Effector memory CD8-positive, alpha-beta T cell (primary cell): ENCODE measurements at regions not wholly inside any gene's neighbourhood (a gene's known extent, or its start where the extent isn't known, plus 50 kb on each side); places are given as distances from the start of the nearest gene placed in this dataset.
A peak's percentile ranks its signal among the peaks of the same experiment; 100 is the strongest.
"Not testable (repeated sequence)": the region's sequence is repeated elsewhere in the genome, so short reads cannot be mapped to it uniquely, and the experiment has no call there.

Experiments
- ATAC-seq: fragments of 150-1000 bp; cut with Tn5 transposase; replicated peaks from 2 replicates; pipeline ENCODE4 v1.10.0; 2021; ENCODE audit warnings: mild to moderate bottlenecking, moderate library complexity
- DNase-seq, 3 experiments: peaks; one replicate each; pipeline ENCODE4 v3.0.0; 2021
- H3K27ac Mint-ChIP-seq, 2 donors: one replicate each; pipeline ENCODE4 v1.8.0; 2022; ENCODE audit warnings: mild to moderate bottlenecking in 2 of 2, mixed read lengths in 2 of 2, moderate library complexity in 2 of 2
- H3K27me3 Mint-ChIP-seq, 2 donors: one replicate each; pipeline ENCODE4 v1.8.0; 2022; ENCODE audit warnings: mixed read lengths in 2 of 2
- H3K36me3 Mint-ChIP-seq: one replicate; pipeline ENCODE4 v1.8.0; 2022; ENCODE audit warnings: mild to moderate bottlenecking, moderate library complexity, mixed read lengths; ENCODE audit not compliant: insufficient read depth
- H3K4me1 Mint-ChIP-seq, 2 donors: one replicate each; pipeline ENCODE4 v1.8.0; 2022; ENCODE audit warnings: low read depth in 2 of 2, mixed read lengths in 2 of 2
- H3K4me3 Mint-ChIP-seq, 2 donors: one replicate each; pipeline ENCODE4 v1.8.0; 2022; ENCODE audit warnings: mild to moderate bottlenecking in 2 of 2, mixed read lengths in 2 of 2, moderate library complexity in 2 of 2
- H3K9me3 Mint-ChIP-seq, 2 donors: one replicate each; pipeline ENCODE4 v1.8.0; 2022; ENCODE audit warnings: mixed read lengths in 2 of 2

DNA sequence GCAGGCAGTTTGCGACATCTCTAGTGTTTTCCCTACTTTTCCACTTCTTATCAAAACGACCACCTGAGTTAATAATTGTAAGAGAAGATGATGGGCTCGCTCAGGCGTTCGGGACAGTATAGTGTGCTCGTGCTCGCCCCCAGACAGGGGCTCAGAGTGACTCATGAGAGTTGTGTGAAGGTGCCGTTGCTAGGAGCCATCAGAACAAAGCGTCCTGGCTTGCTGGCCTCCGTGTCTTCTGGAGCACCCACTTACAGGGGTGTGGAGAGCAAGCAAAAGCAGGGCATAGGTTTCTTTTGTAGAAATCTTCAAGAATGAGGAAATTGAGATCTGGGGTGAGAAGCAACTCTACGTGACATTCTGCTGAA, 73.0 kb upstream of the ADGRG2 start:
- no peaks in the 10 kb centered on the region for H3K9me3 Mint-ChIP-seq
- peak overlapping the region; percentile 44 to 61 for H3K4me3 Mint-ChIP-seq
- peak overlapping the region; percentile 55 to 88 for H3K27ac Mint-ChIP-seq
- no peaks in the 10 kb centered on the region for H3K36me3 Mint-ChIP-seq
- no peak for DNase-seq
- peaks cover 3 to 12% of the 10 kb centered on the region in 2 donors for H3K4me1 Mint-ChIP-seq
- peak; percentile 60 for ATAC-seq
- no peaks in the 10 kb centered on the region for H3K27me3 Mint-ChIP-seq

DNA sequence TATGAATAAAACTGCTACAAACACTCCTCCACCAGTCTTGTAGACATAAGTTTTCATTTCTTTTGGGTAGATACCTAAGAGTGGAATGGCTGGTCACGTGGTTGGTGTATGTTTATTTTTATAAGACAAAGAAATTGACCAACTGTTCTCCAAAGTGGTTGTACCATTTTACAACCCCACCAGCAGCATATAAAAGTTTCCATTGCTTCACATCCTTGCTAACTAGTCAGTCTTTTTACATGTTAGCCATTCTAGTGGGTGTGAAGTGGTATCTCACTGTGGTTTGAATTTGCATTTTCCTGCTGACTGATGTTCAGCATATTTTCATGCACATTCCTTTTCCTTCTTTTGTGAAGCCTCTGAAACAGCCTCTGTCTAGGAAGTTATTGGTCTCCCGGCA, 76.2 kb upstream of the ADGRG2 start:
- Mint-ChIP-seq H3K36me3 (no peaks in the 10 kb centered on the region), H3K4me3 (no peak overlapping the region), H3K27ac (no peak overlapping the region), H3K9me3 (no peaks in the 10 kb centered on the region), H3K4me1 (peaks cover 3 to 12% of the 10 kb centered on the region in 2 donors), H3K27me3 (no peaks in the 10 kb centered on the region)
- no peak for DNase-seq
- ATAC-seq = peak; percentile 40

DNA sequence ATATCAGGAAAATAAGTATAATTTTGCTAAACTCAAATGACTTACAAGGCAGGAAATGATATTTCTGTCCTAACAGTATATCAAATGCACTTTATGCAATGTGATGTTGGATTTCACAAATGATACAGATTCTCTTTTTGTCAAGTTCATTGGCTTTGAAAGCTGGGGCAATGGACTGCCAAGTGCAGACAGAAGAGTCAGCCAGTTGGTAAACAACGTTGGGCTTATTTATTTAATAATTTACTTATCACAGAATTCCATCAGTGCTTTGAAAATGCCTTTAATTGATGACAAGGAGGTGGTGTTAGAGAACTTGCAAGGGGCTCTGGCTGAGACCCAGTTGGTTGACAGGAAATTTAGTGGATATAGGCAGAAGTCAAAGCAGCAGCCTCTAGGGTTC, 79.9 kb upstream of the ADGRG2 start:
- Mint-ChIP-seq H3K9me3 (no peaks in the 10 kb centered on the region), H3K4me1 (no peaks in the 10 kb centered on the region), H3K4me3 (no peak overlapping the region), H3K36me3 (no peaks in the 10 kb centered on the region), H3K27me3 (no peaks in the 10 kb centered on the region), H3K27ac (no peak overlapping the region)
- no peak for DNase-seq
- no peak for ATAC-seq

DNA sequence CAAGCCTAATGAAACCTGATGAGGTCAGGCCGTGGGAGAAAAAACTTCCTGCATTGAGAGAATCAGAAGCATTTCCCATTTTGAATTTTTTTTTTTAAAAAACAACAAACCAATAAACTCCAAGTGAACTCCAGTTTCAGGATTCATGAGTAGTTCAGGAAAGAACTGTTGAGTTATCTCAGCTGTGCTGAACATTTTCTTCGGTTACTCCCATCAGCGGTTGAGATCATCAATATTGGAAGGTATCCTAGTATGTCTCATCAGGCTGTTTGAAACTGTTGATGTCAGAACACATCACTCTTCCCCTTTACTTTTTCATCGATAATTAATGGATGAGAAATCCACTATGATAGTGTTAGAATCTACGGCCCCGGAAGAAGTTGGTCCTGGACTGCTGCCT, 82.4 kb upstream of the ADGRG2 start:
- DNase-seq (no peak), ATAC-seq (no peak)
- Mint-ChIP-seq H3K4me1 (no peaks in the 10 kb centered on the region), H3K36me3 (no peaks in the 10 kb centered on the region), H3K4me3 (no peak overlapping the region), H3K27ac (no peak overlapping the region), H3K27me3 (no peaks in the 10 kb centered on the region), H3K9me3 (no peaks in the 10 kb centered on the region)

DNA sequence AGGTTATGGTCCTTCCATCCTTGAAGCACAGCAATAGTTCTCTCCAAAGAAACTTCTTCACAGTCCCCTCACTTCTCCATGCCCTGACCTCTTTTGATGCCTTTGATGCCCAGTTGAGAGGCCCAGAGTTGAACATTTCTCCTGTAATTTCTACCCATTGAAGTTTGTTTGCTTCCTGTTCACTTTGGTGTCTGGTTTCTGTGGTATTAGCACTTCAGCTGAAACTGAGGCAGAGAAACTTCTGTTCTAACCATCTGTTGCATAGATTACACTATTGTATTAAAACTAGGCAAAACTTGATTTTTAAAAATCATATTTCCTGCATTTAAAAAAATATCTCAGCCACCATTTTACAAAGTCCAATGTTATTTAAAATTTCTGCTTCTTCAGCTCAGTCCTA, 89.8 kb upstream of the ADGRG2 start:
- H3K36me3 Mint-ChIP-seq = no peaks in the 10 kb centered on the region
- peak overlapping the region; percentile 10 to 67 for H3K27ac Mint-ChIP-seq
- H3K4me3 Mint-ChIP-seq = peak overlapping the region; percentile 46 to 64
- peak; percentile 43 for ATAC-seq
- peaks cover 4 to 9% of the 10 kb centered on the region in 2 donors for H3K4me1 Mint-ChIP-seq
- H3K27me3 Mint-ChIP-seq = no peaks in the 10 kb centered on the region
- DNase-seq = no peak
- no peaks in the 10 kb centered on the region for H3K9me3 Mint-ChIP-seq

DNA sequence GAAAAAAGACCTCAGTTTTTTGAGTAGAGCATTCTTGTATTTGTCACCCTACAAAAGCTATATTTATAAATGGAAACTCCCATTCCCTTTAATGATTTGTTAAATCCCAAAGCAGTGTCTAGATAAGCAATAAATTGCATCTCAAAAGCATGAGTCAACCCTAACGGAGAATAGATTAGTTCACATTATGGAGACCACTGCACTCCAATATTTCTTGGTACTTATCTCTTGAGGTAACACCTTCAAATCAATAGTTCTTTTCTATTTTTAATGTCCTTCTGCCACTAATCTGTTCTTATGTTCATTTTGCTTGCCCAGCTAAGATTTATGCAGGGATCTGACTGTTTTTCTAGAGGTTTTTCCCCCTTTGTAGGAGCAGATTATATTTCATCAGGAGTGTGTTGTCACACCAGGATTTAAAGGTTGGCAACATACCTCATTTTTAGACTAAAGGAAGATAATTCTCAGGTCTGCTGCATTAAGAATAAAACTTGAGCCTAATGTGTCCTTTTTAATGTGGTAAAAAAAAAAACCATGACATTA, 91.4 kb upstream of the ADGRG2 start:
- Mint-ChIP-seq H3K9me3 (no peaks in the 10 kb centered on the region), H3K4me3 (no peak overlapping the region), H3K36me3 (no peaks in the 10 kb centered on the region), H3K27me3 (no peaks in the 10 kb centered on the region), H3K4me1 (peaks cover 4 to 9% of the 10 kb centered on the region in 2 donors), H3K27ac (no peak overlapping the region)
- no peak for DNase-seq
- no peak for ATAC-seq

DNA sequence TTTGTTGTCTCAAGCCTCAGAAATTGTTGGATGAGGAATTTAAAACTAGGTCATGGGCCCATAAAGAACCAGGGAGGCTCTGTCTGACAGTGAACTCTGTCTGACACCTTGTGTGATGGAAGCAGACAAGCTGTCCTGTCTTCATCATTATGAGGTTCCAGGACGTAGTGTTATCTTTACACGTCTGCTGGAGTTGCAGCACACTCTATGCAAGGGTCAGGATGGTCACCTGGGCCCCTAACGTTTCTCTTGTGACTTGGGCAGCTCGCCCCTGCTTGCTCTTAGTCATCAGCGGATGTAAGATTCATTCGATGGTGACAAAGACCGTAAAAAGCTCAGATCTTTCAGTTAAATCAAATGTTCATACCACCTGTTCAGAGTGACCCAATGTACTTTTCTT, 92.0 kb upstream of the ADGRG2 start:
- Mint-ChIP-seq H3K27ac (no peak overlapping the region), H3K36me3 (no peaks in the 10 kb centered on the region), H3K9me3 (no peaks in the 10 kb centered on the region), H3K4me3 (no peak overlapping the region), H3K4me1 (peaks cover 4 to 9% of the 10 kb centered on the region in 2 donors), H3K27me3 (no peaks in the 10 kb centered on the region)
- DNase-seq = no peak
- peak; percentile 53 for ATAC-seq

DNA sequence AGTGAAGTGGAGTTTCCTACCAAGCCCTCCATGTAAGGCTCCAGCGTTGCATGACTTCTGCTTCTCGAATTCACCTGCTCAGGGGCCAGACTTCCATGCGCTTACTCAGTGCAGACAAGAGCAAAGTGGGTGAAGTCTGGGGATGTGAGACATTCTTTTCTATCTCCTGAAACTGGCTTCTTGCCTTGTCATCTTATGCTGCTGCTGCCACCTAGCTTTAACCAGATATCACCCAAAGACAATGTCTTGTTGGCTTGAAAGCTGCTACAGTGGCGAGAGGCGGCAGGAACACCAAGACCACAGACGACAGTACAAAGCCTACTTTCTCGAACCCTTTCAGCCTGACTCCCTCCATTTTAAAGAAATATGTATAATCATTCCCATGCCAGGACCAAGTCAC, 103.6 kb upstream of the ADGRG2 start:
- Mint-ChIP-seq H3K9me3 (no peaks in the 10 kb centered on the region), H3K27me3 (no peaks in the 10 kb centered on the region), H3K4me1 (no peaks in the 10 kb centered on the region), H3K36me3 (no peaks in the 10 kb centered on the region), H3K4me3 (no peak overlapping the region), H3K27ac (no peak overlapping the region)
- ATAC-seq (peak; percentile 40), DNase-seq (no peak)

DNA sequence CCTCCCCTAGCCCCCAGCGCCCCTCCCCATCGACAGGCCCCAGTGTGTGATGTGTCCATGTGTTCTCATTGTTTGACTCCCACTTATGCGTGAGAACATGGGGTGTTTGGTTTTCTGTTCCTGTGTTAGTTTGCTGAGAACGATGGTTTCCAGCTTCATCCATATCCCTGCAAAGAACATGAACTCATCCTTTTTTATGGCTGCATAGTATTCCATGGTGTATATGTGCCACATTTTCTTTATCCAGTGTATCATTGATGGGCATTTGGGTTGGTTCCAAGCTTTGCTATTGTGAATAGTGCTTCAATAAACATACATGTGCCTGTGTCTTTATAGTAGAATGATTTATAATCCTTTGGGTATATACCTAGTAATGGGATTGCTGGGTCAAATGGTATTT, 107.6 kb upstream of the ADGRG2 start:
- H3K27me3 Mint-ChIP-seq, H3K36me3 Mint-ChIP-seq, H3K4me3 Mint-ChIP-seq, H3K27ac Mint-ChIP-seq, H3K9me3 Mint-ChIP-seq, ATAC-seq, H3K4me1 Mint-ChIP-seq, DNase-seq: not testable (repeated sequence)

DNA sequence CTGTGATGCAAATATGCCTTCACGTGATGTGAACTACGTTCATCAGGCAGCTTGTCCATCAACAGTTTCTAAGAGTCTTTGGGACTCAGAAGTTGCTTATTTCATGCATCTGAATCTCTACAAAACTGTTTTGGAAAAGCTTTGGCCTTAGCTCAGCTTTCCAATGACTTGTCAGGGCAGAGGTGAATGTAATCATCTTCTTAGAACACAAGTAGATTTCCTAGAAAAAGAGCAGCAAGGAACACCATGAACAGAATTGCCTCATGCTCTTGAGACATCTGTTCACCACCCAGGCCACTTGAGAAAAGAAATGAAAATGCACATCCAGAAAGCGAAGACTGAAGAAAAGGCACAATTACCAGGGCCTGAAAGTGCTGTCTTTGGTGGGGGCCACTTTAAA, 105.8 kb upstream of the PDHA1 start:
- H3K9me3 Mint-ChIP-seq = peaks cover 0 to 3% of the 10 kb centered on the region in 2 donors
- DNase-seq (no peak), ATAC-seq (no peak)
- H3K4me1 Mint-ChIP-seq = no peaks in the 10 kb centered on the region
- no peak overlapping the region for H3K27ac Mint-ChIP-seq
- no peak overlapping the region for H3K4me3 Mint-ChIP-seq
- H3K27me3 Mint-ChIP-seq = peaks cover 0 to 9% of the 10 kb centered on the region in 2 donors
- H3K36me3 Mint-ChIP-seq = no peaks in the 10 kb centered on the region

DNA sequence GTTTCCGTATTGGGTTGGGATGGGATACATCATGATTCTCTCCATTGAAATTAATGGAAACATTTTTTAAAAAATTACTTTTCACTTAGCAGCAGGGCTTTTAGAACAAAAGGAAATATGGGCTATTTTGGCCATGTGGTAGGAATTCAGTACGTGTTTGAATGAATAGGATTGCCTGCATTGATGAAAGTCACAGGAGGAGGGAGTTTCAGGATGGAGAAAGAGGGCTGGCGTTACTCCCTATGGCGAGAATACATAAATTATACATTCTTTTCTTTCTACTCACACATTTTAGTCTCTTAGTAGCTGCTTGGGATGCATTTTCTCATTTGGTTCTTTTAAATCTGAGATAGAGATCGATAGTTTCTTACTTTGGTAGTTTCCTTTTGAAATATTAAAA, 100.3 kb upstream of the PDHA1 start:
- H3K9me3 Mint-ChIP-seq = peaks cover 0 to 7% of the 10 kb centered on the region in 2 donors
- no peaks in the 10 kb centered on the region for H3K36me3 Mint-ChIP-seq

DNA sequence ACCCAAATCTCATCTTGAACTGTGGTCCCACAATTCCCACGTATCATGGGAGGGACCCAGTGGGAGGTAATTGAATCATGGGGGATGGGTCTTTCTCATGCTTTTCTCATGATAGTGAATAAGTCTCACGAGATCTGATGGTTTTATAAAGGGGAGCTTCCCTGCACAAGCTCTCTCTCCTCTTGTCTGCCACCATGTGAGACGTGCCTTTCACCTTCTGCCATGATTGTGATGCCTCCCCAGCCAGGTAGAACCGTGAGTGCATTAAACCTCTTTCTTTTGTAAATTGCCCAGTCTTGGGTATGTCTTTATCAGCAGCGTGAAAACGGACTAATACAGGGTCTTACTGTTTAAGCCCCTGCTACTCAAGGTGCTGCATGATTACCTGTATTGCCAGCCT, 98.8 kb upstream of the PDHA1 start:
- not testable (repeated sequence) for H3K36me3 Mint-ChIP-seq, H3K4me1 Mint-ChIP-seq, H3K9me3 Mint-ChIP-seq, DNase-seq, H3K4me3 Mint-ChIP-seq, H3K27ac Mint-ChIP-seq, ATAC-seq
- peaks cover 0 to 14% of the 10 kb centered on the region in 2 donors for H3K27me3 Mint-ChIP-seq

More for the DNA sequence above, 100.3 kb upstream of the PDHA1 start:
- DNase-seq (no peak), ATAC-seq (no peak)
- Mint-ChIP-seq H3K27ac (no peak overlapping the region), H3K27me3 (peaks cover 0 to 11% of the 10 kb centered on the region in 2 donors), H3K4me1 (peaks cover 0 to 4% of the 10 kb centered on the region in 2 donors), H3K4me3 (no peak overlapping the region)

DNA sequence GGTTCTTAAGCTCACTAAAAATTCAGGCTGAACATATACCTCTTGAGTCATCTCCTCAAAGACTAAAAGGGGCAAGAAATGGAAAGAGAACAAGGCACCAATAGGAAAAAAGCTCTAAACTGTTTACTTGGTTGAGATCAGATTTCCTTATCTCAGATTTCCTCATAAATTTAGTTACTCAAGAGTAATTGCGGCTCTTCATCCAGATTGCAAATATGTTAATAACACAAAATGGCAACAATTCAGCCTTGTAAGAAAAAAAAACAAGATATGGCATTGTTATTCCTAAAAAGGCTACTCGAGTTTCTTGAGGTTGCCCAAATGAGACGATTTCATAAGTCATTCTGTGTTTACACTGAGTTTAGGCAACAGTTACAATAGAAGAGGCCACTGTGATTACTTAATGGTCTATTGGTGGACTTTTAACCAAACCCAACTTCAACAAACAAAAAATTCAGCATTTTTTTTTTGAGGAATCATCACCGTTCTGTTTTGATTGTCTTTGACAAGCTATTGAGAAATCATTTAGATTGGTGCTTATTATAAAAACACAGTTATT, 97.9 kb upstream of the PDHA1 start:
- DNase-seq (no peak), ATAC-seq (no peak)
- H3K9me3 Mint-ChIP-seq = peaks cover 7 to 8% of the 10 kb centered on the region in 2 donors

DNA sequence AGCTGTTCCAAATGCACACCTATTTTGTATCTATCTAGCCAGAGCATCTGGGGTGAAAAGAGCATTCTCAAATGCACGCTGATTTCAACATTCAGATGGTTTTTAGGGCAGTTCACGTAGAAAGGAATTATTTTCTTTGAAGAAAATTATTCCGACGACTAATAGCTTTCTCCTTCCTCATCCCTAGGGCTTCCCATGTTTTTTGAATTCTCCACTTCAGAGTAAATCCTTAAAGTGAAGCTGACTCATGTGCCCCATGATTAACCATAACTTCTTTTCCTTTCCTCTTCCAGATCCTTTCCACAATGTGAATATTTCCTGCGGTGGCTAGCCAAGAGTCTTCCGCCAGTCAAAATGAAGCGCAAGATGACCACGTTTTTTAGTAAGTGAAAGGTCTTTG, 86.7 kb upstream of the PDHA1 start:
- no peak for DNase-seq
- H3K27ac Mint-ChIP-seq = no peak overlapping the region
- no peak for ATAC-seq
- H3K4me3 Mint-ChIP-seq = no peak overlapping the region
- H3K27me3 Mint-ChIP-seq = peaks cover 5 to 15% of the 10 kb centered on the region in 2 donors
- peaks cover 0 to 3% of the 10 kb centered on the region in 2 donors for H3K9me3 Mint-ChIP-seq
- no peaks in the 10 kb centered on the region for H3K4me1 Mint-ChIP-seq
- no peaks in the 10 kb centered on the region for H3K36me3 Mint-ChIP-seq

More for the DNA sequence above, 97.9 kb upstream of the PDHA1 start:
- Mint-ChIP-seq H3K36me3 (no peaks in the 10 kb centered on the region), H3K27ac (no peak overlapping the region), H3K4me1 (peaks cover 0 to 4% of the 10 kb centered on the region in 2 donors), H3K4me3 (no peak overlapping the region), H3K27me3 (peaks cover 0 to 14% of the 10 kb centered on the region in 2 donors)
